ENCODE measurements at regions not wholly inside any gene's neighbourhood (a gene's known extent, or its start where the extent isn't known, plus 50 kb on each side); places are given as distances from the start of the nearest gene placed in this dataset.
"Not testable (repeated sequence)": the region's sequence is repeated elsewhere in the genome, so short reads cannot be mapped to it uniquely, and the experiment has no call there.

GRCh38 chr2:375270-375955 lies 87.5 kb upstream of the ALKAL2 start:
- no peak for DNase-seq

- no peak for DNase-seq
These were observed 80.5 kb upstream of the ALKAL2 start for GRCh38 chr2:368386-368785.

- no peak for DNase-seq
These were observed 79.4 kb upstream of the ALKAL2 start for GRCh38 chr2:367246-367645.

DNA sequence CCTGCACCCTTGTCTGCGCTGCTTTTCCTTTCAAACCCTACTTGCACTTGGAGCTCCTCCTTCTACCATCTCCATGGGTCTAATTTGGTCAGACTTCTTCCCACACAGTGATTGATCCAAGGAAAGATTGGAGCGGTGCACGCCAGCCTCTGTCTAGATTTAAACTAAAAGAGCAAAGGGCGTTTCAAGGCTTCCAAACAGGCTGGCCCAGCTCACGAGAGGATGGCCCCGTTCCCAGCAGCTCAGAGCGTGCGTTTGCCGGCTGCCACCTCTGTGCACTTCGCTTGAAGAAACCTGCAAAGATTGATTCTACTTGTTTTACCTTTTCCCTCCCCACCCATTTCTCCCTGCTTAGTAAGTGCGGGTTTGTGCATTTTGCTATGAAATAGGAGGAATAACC lies 78.8 kb upstream of the ALKAL2 start:
- DNase-seq = no peak

- DNase-seq = no peak
These were observed 77.7 kb upstream of the ALKAL2 start for GRCh38 chr2:365367-366275.

DNA sequence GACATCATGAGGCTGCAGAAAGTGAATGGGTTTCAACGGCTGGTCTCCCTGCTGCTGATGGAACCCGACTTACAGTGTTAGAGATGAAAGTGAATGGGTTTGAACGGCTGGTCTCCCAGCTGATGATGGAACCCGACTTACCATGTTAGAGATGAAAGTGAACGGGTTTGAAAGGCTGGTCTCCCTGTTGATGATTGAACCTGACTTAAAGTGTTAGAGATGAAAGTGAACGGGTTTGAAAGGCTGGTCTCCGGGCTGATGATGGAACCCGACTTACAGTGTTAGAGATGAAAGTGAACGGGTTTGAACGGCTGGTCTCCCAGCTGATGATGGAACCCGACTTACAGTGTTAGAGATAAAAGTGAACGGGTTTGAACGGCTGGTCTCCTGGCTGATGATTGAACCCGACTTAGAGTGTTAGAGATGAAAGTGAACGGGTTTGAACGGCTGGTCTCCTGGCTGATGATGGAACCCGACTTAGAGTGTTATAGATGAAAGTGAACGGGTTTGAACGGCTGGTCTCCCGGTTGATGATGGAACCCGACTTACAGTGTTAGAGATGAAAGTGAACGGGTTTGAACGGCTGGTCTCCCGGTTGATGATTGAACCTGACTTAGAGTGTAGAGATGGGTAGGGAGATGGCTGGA lies 76.1 kb upstream of the ALKAL2 start:
- no peak for DNase-seq

DNA sequence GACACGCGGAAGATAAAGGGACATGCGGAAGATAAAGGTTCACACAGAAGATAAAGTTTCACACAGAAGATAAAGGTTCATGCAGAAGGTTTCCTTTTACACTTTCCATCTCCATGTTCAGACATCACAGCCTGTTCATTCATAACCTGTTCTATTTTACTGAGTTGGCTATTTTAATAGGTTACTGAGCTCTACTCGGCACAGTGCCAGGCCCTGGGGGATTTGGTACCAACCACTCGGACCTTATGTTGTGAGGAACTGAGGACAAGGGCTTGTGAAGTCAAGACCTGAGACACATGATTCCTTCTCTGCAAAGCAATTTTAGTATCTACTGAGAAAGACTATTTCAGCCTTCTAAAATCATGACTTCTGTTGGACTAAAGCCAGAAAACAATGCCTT lies 75.0 kb upstream of the ALKAL2 start:
- no peak for DNase-seq

- no peak for DNase-seq
These were observed 72.2 kb upstream of the ALKAL2 start for GRCh38 chr2:360124-360523.

- DNase-seq = no peak
These were observed 71.2 kb upstream of the ALKAL2 start for GRCh38 chr2:359047-359446.

DNA sequence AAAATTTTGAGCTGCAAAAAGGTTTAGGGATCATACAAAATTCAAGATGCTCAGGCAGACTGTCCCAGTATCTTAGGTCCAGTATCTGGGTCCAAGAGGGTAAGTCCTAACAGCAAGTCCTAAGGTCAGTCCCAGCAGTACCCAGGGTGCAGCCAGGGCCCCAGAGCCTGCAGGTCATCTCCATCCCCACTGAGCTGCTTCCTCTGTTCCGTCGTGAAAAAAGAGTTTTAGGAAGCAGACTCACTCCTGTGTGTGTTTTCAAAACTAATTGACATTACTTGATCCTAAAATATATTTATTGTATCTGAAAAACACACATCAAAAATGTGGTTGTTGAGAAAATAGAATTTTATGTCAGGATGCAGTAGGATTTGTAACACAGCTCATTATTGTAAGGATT lies 69.9 kb upstream of the ALKAL2 start:
- no peak for DNase-seq

DNA sequence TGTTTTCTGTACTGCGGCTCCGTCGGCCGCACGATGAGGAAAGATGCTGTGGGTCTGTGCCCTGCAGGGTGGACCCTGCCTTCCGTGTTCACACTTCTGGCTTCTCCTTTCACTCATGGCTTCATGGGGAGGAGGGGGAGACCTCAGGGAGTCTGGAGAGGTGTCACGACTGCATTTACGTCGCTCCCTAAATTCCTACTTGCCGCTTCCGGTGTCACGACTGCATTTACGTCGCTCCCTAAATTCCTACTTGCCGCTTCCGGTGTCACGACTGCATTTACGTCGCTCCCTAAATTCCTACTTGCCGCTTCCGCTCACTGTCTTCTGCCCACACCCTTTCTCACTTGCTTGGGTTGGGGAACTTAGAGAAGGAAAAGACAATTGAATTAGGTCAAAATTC lies 68.4 kb upstream of the ALKAL2 start:
- DNase-seq = not testable (repeated sequence)

- DNase-seq = no peak
These were observed 67.9 kb upstream of the ALKAL2 start for GRCh38 chr2:355773-356172.

DNA sequence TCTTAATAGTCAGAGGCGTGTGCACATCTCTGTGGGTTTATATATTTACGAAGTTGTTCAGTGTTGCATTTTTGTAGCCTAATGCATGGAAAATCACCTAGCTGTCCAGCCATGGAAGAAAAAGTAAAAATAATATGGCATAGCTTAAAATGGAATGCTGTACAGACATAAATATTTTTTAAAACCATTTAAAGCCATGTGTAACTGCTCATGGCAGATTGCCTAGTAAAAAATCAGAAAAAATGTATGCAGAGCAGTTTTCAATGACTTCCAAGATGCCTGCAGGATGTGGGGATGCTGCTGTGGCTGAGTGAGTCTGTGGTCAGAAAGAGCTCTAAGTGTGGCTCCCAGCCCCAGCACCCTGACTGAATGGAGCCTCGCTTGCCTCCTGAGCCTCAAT lies 64.8 kb upstream of the ALKAL2 start:
- no peak for DNase-seq

DNA sequence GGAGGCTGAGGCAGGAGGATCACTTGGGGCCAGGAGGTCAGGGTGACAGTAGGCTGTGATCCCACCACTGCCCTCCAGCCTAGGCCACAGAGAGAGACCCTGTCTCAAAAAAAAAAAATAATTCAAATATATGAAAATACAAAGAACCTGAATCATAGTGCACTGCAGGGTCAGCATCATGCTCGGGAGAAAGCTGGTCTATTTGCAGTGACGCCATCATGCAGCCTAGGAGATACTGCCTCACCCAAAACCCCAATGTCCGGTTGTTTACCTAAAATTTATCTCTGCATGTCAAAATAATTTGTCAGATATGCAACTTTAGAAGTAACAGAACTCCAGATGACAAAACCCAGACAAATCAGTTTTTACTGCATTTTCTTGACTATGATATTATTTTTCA lies 61.5 kb upstream of the ALKAL2 start:
- no peak for DNase-seq

DNA sequence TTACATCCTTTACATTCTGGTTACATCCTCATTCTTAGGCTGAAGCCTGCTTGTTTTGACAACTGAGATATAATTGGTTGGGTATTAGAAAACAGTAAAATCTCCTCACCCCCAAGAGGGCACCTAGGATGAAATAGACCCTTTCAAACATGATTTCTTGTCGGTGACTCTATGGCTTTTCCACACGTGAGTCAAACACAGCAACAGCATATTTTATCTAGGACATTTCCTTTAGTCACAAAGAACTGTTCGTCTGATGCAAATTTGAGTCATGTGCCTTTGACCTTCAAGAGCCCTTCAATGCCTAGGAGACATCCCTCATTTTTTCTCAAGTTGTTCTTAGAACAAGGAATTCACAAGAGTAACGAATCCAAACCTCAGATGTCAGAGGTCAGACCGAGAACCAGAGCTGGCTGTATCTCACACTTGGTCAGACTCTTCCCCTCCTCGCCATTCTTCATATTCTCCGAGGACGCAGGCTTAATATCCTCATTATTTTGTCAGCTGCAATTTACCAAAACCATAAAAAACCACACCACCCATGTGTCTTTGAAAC lies 60.5 kb upstream of the ALKAL2 start:
- DNase-seq = no peak

DNA sequence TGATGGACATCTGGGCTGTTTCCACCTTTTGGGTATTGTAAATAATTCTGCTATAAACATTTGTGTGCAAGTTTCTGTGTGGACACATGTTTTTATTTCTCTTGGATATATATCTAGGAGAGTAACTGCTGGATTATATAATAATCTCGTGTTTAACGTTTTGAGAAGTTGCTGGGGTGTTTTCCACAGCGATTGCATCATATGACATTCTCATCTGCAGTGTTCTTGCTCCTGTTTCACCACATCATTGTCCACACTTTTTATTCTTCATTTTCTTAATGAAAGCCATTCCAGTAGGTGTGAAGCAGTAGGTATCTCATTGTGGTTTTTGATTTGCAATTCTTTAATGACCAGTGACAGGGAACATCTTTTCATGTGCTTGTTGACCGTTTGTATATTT lies 56.9 kb upstream of the ALKAL2 start:
- no peak for DNase-seq

GRCh38 chr2:343355-343754 lies 55.5 kb upstream of the ALKAL2 start:
- no peak for DNase-seq

GRCh38 chr2:341912-342311 lies 54.0 kb upstream of the ALKAL2 start:
- no peak for DNase-seq

DNA sequence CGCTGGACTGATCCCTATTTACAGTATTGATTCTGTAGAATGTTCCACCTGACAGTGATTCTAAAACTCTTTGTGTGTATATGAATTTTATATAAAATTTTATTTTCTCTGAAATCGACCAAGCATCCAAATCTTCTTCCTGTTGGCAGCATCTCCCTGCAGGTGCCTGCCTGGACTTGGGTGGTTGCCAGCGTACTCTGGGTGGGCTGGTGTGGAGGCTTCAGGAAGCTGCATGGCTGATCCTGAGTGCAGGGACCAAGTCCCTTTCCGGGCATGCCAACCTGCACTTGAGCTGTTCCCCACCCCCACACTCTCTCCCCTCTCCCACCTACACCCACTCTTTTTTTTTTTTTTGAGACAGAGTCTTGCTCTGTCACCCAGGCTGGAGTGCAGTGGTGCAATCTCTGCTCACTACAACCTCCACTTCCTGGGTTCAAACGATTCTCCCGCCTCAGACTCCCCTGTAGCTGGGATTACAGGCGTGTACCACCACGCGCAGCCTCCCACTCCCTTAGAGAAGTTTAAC lies 53.2 kb upstream of the ALKAL2 start:
- no peak for DNase-seq

Data from activated naive CD4-positive, alpha-beta T cell (primary cell).